Fibroblast of skin of back (primary cell): ENCODE measurements at regions not wholly inside any gene's neighbourhood (a gene's known extent, or its start where the extent isn't known, plus 50 kb on each side); places are given as distances from the start of the nearest gene placed in this dataset.
"Not testable (repeated sequence)": the region's sequence is repeated elsewhere in the genome, so short reads cannot be mapped to it uniquely, and the experiment has no call there.

Experiments
- DNase-seq: peaks from one replicate; pipeline ENCODE4 v3.0.0-alpha.2; 2013

GRCh38 chr16:8047736-8048135, 542.6 kb downstream of the TMEM114 start:
- DNase-seq, result no peak

GRCh38 chr16:8044796-8045195, 545.5 kb downstream of the TMEM114 start:
- no peak for DNase-seq

DNA sequence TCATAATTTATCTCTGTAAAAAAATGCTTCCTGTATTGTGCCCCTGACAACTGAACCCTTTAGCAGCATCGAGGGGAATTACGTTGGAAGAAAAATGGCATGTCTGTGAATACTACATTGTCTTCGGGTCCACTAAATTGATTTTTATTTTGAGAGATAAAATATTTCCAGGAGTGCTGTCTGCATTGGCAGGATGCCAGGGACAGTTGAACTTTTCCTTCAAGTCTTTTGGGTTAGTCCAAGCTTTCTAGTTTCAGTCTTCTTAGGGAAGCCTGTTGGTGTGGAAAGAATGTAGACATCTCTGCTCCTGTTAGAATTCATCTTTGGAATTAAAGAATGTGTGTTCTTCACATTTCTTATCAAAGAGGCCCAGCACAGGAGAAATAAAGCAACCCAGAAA, 557.9 kb downstream of the TMEM114 start:
- DNase-seq, result no peak

DNA sequence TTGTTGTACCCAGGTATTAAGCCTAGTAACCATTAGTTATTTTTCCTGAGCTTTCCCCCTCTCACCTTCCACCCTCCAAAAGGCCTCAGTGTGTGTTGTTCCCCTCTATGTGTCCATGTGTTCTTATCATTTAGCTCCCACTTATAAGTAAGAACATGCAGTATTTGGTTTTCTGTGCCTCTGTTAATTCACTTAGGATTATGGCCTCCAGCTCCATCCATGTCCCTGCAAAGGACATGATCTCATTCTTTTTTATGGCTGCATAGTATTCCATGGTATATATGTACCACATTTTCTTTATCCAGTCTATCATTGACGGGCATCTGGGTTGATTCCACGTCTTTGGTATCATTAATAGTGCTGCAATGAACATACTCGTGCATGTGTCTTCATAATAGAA, 560.3 kb downstream of the TMEM114 start:
- DNase-seq, result not testable (repeated sequence)

DNA sequence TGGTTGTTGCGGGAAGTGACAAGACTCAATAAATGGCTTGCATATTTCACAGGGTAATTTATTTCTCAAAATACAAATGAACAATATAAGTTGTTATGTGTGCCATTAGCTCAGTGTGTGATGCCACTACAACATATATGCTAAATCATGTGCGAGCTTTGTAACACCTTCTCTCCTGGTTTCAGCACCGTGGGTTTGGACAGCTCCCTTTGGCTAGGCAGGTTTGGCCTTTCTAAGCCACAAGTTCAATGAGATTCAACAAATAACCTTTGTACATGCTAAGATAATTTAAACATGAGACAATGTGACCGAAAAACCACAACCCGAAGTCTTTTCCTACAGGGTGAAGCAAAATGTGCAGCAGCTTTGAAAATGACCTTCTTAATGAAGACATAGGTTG, 563.9 kb downstream of the TMEM114 start:
- no peak for DNase-seq

- no peak for DNase-seq
Observed at GRCh38 chr16:8023326-8023725, 567.0 kb downstream of the TMEM114 start.

DNA sequence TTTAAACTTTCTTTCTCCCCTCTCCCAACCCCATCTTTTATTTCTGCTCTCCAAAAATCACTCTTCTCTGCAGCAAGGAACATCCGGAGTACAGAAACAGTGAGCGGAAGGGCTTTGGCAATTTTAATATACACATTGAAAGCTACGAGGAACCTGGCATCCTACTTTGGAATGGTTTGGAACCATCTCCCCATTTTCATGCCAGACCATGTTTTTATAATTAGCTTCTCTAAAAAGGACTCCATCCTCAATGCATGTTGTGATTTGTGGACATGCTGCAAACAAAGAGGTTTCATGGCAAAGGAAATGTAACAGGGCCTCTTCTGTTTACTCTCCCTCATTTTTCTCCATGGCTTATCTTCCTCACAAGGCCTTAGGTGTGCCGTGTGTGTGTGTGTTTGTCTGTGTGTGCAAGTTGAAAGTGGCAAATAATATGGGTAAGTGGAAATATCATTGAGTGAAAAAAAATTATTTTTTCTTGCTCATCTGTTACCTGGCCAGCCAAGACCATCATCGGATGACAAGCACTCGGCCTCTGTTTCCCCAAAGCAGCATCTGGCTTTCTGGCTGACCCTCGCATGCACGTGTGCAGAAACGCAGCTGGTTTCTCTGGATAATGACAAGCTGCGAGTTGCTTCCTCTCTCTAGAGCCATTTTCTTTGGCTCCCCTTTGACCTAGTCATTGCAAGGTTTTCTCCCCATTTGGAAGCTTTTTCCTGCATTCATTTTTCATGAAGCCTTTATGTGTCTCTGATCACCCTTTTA, 585.0 kb downstream of the TMEM114 start:
- no peak for DNase-seq

DNA sequence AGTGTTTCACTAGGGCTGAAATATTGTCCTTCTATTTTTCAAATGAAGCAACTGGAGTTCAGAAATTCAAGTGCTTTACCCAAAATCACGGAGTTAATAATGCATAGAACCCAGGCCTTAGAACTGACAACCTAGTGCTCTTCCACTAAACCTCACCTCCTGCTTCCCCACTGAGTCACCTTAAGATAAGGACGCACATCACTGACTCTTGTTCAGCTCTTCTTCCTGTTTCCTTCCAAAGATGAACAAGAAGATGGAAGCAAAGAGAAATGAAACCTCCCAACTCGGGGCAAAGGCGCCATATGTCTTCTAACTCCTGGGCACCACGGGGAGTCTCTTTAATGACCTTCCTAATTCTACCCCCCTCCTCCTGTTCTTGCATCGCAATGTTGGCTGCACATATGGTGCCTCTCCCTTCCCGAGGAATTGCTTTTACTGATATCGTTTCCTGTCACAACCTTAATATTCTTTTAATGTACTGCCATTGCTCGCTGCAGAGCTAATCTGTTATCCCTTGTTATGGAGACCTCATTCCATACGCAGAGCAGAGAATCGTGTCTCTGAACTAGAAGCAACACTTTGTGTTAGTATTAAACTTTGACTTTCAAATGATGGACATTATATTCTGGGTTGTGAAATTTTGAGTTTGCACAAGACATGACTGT, 591.4 kb downstream of the TMEM114 start:
- no peak for DNase-seq

- no peak for DNase-seq
Observed at GRCh38 chr16:7997966-7998365, 592.3 kb downstream of the TMEM114 start.

DNA sequence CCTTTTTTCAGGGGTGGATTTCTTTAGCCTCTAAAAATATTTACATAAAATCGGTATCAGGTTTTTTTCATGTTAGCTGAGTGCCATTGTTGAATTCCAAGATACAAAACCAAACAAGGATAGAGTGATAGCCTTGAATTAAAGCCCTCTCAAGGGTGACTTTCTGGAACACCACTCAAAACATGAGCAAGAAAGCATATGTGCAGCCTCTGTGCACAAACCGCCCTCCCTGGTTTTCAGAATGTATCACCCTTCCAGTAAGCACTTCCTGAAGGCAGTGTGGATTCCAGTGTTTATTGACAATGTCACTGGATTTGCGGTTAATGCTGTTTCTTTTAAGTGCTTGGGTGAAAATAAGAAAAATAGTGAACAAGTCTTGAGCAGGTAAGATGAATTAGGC, 597.7 kb downstream of the TMEM114 start:
- DNase-seq, result no peak

- peak; percentile 2 for DNase-seq
Observed at GRCh38 chr16:7990626-7991260, 599.6 kb downstream of the TMEM114 start.

GRCh38 chr16:7983676-7984075, 606.6 kb downstream of the TMEM114 start:
- DNase-seq, result no peak

DNA sequence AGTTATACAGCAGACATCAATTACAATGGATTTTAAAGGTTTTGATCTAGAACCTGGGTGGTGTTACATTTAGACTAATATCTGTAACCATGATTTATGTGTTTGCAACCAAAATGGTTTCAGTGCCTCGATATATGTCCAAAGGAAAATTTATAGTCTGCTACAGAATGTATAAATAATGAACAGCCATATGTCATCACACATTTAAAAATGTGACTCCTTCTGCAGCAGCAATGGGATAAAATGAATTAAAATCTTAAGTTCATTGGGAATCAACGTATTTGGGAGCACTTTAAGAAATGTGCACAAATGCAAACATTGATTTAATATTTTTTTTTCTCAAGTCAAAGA, 610.2 kb downstream of the TMEM114 start:
- DNase-seq, result no peak

DNA sequence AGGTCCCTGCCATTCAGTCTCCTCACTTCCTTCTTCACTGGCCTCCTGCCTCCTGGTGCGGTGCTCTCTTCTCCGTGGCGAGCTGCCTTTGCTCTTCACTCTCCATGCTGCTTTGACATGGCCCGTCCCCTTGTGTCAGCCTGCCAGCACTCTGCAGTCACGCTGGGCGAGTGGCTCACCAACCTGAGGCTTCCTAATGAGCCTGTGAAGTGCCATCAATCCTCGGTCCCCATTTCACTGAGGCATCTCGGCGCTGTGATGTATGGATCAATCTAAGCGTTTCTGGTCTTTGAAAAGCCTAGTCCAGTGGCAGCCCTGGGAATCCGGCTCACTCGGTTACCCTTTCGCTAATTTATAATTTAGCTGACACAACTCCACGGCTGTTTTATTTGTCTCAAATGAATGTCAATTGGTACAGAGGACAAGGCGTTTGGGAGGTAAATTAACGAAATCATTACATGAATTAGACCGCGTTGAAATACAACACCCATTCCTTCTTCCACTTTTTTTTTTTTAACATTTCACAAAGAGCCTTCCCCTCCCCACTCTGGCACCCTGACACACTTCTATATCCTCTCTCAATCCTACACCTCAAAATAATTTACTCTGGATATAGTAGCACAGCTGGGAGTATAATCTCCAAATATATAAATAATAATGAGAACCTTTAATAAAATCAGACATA, 610.7 kb downstream of the TMEM114 start:
- no peak for DNase-seq

DNA sequence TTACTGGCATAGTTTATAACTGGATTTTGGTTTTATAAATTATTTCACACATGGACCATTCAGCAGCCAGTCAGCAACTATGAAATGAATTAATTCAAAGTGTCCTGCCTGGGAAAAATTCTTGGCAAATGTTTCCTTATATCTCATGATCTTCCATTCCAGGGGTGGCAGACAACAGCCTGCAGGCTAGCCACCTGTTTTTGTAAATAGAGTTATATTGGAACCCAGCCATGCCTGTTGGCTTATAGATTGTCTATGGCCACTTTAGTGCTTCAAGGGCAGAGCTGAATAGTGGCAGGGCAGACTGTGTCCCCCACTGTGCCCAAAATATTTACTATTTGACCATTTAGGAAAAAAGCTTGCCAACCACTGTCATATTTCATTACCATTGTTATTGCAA, 613.7 kb downstream of the TMEM114 start:
- no peak for DNase-seq

- no peak for DNase-seq
Observed at GRCh38 chr16:7976125-7976524, 614.2 kb downstream of the TMEM114 start.

GRCh38 chr16:7967996-7968509, 622.3 kb downstream of the TMEM114 start:
- DNase-seq, result peak; percentile 9

- no peak for DNase-seq
Observed at GRCh38 chr16:7964744-7965143, 625.6 kb downstream of the TMEM114 start.

DNA sequence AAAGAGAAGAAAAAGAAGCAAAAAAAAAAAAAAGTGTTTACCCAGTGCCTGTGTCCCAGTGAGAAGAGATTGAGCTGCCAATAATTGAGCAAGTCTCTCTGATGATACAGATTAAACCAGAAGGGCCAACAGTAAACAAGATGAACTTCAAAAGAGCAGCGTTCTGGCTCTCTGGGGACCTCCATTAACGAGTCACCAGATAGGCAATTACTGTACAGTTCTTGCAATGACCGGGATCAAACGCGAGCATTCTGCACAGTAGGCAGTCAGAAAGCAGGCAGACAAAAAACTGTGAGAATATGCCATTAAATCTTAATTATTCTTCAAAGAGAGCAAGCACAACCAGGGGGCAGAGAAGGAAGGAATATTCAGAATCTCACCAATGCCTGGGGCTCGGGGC, 626.1 kb downstream of the TMEM114 start:
- DNase-seq, result no peak

DNA sequence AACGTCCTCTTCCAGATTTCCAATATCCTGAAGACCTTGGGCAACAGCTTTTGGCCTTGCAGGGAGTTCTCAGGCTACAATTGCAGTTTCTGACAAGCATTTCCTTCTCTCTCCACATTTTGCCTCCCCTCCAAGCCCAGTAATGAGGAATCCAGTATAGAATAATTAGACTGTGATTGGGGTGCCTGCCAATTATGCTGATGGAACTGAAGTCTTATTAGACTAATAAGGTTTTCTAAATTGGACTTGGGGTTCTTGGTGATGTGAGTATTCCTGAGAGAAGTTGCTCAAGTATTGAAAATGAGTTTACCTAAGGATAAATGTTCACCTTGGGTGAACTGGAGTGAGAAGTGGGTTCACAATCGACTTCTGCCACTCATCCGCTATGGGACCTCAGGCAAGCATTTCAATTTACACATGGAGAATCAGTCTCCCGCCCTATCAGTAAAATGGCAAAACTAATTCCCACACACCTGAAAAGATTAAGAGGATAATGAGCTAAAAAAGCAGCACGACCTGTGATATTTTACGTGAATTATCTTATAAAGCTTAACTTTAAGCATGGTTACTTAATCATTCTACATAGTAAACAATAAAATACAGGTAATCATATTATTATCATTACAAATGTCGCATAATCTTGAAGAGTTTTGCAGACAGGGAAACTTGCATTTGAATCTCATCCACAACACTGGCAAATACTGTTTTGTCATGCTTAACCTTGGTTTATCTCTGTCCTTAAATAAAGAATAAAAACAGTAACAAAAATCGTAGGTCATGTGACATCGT, 628.0 kb downstream of the TMEM114 start:
- DNase-seq, result no peak

GRCh38 chr16:7957151-7957550, 624.5 kb downstream of the RBFOX1 start:
- no peak for DNase-seq

DNA sequence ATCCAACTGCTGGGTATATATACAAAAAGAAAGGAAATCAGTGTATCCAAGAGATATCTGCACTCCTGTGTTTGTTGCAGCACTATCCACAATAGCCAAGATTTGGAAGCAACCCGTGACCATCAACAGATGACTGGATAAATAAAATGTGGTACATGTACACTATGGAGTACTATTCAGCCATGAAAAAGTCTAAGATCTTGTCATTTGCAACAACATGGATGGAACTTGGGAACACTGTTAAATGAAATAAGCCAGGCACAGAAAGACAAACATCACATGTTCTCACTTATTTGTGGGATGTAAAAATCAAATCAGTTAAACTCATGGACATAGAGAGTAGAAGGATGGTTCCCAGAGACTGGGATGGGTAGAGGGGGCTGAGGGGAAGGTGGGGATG, 620.7 kb downstream of the RBFOX1 start:
- DNase-seq, result no peak
